HepG2 (cell line): ENCODE measurements at regions not wholly inside any gene's neighbourhood (a gene's known extent, or its start where the extent isn't known, plus 50 kb on each side); places are given as distances from the start of the nearest gene placed in this dataset.

ENCODE experiments used
- NR3C1 ChIP-seq: sonication (generic); formaldehyde crosslinking; IDR thresholded peaks from 2 replicates; pipeline ENCODE4 v1.4.0; 2020; ENCODE audit warnings: missing genetic modification reagents
- ZNF367 ChIP-seq: sonication (generic); formaldehyde crosslinking; IDR thresholded peaks from 2 replicates; pipeline ENCODE4 v1.4.0; 2020; ENCODE audit warnings: missing genetic modification reagents, borderline replicate concordance
- TF ChIP-seq, protein P1 (sequence below): sonication (generic); formaldehyde crosslinking; IDR thresholded peaks from 2 replicates; pipeline ENCODE4 v1.8.1; 2023; ENCODE audit warnings: mild to moderate bottlenecking, missing genetic modification reagents

- TF ChIP-seq, protein P1, sequence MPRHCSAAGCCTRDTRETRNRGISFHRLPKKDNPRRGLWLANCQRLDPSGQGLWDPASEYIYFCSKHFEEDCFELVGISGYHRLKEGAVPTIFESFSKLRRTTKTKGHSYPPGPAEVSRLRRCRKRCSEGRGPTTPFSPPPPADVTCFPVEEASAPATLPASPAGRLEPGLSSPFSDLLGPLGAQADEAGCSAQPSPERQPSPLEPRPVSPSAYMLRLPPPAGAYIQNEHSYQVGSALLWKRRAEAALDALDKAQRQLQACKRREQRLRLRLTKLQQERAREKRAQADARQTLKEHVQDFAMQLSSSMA: no peak
- TF ChIP-seq NR3C1 (CRISPR knock-in tag): no peak
- TF ChIP-seq ZNF367: no peak
Measured at GRCh38 chr13:90801621-90802020, 545.9 kb upstream of the MIR17HG start.
